ENCODE measurements at regions not wholly inside any gene's neighbourhood (a gene's known extent, or its start where the extent isn't known, plus 50 kb on each side); places are given as distances from the start of the nearest gene placed in this dataset.

DNA sequence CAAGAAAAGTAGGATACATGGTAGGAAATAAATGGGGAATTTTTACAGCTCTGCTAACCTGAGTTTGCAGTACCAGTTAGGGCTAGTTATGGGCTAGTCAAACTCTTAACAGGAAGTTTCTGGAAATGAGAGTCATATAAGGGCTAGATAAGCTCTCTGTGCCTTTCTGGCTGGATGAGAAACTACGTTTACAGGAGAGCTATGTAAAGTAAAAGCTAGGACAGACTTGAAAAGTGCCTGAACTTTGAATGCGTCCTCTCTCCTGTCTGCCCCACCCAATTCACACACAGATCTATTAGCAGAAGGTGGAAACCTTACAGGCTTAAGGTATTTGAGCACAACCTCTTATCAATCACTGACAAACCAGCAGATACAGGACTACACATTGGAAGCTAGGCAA, 167.1 kb downstream of the SNX19 start:
- no peak for DNase-seq

DNA sequence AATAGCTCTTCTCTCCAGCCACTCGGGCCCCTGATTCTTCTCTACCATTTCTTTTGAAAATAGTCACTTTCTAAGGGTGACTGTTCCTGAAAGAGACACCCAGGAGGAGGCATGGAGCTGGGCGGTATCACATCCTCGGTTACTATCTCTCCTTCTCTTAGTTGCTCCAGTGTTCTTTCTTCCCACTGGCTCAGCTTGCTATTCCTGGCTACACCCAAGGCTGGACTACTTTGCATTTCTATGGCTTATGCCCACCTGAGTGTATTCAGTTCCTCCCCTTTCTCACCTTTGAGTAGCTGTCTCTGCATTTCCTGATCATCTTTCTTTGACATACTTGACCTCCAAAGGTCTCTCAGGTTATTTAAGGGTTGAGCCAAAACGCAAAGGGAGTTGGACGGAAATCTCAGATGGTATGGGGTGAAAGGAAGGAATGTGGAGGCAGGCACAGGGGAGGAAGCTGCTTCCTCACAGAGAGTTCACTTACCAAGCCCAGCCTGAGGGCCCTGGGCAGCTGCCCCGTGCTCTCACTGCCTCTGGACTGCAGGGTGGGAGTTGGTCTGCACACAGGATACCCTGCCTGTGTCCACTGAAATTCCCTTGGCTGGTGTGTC, 155.7 kb downstream of the SNX19 start:
- DNase-seq = no peak

DNA sequence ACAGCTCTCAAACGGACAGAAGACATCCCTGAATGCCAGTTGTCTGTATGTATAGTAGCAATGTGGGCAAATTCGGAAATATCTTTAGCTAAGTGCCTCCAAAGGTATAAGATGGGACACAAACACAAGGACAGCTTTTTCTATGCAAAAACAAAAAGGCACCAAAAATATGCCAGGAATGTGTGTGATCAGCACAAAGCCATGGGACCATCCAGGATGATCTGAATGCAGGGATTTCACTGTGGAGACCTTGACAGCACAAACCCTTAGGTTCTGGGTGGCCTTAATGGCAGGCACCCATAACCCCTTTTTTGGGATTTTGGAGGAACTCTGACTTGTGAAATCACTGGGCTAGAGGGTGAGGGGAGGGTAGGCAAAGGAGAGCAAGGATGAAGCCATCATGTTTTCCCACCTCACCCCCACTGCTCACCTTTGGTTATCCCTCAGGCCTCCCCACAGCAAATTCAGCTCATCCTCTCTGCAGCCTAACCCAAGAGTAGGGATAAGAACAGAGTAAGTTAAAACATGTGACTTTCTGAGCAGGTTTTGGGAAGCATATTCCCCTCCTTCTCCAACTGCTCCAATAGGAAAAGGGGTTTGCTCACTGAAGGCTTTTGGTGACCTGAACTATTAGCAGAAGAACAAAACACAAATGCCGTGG, 154.6 kb downstream of the SNX19 start:
- peak; percentile 29 for DNase-seq

DNA sequence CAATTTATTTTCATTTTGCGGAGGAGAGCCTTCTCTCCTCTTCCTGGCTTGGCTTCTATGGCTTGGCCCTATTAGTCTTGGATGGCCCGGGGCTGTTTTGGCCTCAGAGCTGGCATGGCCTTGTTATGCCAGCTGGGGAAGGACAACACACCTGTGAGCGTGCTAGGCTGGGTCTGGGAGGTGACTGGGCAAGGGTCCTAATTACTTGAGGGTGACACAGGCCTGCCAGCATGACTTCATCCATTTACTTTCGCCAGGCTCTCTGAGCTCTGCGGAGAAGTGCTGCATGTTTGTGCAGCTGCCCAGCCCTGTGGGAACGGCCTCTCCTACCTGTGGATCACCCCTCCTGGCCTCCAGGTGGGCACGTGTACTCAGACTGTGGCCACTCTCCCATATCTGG, 153.6 kb downstream of the SNX19 start:
- no peak for DNase-seq

DNA sequence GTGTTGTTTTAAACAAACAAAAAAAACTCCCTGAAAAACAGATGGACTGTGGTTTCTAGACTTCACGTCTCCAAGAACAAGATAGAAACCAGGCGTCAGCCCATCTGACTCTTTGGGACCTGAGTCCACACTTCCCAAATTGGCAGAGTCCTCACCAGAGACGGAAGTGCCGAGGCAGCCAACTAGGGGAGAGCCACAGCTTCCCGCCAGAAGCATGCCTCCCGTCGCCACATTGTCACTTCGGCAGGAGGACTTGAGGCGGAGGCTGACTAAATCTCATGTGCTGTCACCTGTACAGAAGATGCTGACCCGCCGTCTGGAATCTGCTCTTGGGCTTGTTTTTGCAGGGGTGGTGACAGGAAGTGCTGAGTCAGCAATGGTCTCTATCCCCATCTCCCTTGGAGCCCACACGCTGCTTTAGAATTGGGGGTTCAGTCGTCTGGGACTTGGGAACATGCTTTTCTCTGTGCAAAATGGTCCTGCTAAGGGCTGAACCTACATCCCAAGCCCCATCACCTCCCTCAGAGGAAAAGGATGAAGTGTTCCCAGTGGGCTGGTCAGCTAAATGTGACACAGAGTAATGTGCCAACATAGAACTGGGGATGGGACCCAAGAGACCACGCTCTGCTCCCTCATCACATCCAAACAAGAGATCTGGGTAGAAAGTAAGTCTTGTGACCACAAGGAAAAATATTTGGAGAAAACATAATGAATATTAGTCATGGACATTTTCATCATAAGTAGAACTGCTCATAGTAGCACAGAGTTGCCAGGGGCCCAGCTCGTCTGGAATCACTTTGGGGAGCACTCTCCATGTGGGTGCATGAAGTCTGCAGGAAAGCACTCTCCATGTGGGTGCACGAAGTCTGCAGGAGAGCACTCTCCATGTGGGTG, 152.9 kb downstream of the SNX19 start:
- DNase-seq = peak; percentile 58

DNA sequence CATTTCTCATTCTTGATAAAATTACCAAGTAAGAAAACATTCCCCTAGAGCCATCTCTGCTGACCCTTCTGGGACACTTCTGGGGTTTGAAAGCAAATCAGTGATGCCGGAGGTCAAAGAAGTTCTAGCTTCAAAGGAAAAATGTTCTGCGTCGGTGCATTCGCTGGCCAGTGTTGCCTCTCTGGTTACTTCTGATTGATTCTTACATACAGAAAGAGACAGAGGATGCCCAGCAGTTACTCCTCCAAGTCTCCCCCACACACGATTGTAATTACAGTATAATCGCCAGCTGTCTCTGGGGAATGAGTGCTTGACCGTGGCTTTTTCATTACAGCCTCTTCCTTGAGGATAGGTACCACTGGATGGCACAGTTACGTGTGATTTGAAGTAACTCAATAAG, 150.9 kb downstream of the SNX19 start:
- DNase-seq = no peak

DNA sequence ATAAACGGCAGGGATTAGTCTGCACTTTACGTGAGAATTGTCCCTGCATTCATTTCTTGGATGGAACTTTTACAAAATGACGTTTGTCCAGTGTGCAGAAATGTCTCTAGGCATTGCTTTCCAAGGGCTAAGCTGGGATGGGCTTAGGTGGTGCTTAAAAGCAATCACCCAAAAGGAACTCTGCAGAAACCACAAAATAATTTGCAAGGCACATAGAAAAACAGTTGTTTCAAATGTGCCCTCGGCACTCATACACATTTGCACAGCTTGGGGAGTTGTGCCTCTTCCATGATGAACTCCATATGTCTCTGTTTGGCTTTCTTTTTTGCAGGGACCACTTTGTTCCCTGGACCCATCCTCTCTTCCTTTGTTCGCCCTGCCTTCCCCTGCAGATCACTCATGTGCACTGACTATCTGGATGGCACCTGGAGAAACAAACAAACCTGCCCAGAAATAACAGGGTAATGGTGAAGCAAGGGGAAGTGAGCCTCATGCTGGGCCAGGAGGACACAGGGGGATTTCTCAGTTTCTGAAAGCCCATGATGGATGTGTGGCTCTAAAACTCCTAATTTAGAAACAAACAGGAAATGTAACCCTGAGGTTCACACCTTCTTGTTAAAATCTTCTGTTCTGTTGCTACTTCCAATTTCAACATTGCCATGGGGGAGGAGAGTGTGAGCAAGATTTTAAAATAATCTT, 150.2 kb downstream of the SNX19 start:
- peak; percentile 80 for DNase-seq

DNA sequence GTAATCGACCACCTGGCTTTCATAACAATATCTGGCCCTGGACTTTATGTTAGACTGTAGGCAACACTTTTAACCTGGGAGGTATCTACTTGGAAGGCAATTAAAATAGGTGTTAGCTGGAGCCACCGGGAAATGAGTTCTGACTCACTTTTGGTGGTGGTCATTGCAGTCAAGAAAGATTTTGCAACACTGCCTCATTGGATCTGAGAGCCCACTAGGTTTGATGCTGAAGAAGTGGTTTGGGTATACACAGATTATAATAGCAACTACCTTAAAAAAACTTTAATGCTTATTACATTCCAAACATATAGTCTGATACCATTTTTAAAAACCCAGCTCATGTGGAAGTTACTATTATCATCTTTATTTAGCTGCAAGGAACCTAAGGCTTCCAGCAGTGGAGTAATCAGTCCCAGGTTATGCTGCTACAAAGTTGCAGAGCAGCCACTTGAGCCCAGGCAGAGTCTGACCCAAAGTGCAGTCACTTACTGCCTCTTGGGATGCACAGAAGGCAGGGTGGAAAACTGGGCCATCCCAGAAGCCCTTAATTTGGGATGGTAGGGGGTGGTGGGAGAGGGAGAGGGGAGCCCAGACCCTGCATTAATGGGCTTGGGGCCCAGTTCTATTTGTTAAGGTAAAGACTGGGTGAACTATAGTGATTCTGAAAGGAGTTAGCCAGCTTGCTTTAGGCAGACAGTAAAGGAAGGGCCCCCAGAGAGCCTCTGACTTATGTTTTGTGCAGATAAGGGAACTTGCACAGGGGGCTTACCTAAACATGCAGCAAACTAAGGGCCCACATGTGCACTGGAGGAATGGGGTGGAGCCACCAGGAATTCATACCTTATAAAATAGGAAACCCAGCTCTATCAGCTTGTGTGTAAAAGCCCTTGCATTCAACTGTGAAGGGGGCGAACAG, 149.4 kb downstream of the SNX19 start:
- DNase-seq = no peak

DNA sequence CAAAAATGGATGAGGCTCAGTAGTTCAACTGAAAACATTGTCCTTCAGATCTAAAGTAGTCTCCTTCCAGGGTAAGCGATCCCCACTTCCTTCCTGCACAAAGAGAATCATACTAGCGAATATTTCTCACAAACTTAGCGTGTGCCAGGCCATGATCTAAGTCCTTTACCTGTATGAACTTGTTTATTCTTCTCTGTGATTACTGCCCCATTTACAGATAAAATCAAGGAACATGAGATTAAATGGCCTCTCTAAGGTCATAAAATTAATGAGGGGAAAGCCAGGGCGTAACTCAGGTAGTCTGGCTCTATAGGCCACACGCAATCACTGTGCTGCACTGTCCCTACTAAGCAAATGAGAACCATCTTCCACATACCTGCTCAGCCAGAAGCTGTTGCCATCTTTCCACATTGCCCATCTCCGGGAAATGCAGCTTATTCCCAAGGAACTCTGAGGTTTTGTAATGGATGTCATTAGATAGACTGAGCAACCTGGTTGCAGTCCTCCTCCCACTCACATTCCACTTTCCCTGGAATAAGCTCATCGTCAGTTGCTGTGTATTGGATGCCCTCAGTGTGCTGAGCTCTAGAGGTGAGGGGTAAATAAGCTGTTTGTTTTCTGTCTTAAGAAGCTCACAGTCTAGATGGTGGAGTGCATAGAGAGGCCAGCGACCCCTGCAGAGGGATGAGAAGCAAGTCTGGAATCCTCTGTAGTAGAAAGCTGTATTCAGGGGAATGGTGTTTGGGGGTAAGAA, 146.3 kb downstream of the SNX19 start:
- DNase-seq = no peak

DNA sequence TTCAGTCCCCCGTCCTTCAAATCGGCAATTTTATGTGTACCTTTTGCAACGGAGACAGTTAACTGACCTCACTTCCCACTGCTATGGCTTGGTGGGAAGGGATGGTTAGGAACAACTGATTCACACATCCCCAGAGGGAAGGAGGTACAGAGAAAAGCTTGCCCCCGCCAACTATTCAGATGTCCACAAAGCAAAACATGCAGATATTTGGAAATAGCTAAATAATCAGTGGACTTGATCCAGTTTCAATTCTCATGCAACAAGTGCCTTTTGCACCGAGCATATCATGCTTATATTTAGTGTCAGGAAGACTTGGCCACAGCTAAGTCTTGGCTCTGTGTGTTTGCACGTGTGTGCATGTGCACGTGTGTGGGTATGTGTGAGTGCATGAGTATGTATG, 144.6 kb downstream of the SNX19 start:
- DNase-seq = peak; percentile 50

DNA sequence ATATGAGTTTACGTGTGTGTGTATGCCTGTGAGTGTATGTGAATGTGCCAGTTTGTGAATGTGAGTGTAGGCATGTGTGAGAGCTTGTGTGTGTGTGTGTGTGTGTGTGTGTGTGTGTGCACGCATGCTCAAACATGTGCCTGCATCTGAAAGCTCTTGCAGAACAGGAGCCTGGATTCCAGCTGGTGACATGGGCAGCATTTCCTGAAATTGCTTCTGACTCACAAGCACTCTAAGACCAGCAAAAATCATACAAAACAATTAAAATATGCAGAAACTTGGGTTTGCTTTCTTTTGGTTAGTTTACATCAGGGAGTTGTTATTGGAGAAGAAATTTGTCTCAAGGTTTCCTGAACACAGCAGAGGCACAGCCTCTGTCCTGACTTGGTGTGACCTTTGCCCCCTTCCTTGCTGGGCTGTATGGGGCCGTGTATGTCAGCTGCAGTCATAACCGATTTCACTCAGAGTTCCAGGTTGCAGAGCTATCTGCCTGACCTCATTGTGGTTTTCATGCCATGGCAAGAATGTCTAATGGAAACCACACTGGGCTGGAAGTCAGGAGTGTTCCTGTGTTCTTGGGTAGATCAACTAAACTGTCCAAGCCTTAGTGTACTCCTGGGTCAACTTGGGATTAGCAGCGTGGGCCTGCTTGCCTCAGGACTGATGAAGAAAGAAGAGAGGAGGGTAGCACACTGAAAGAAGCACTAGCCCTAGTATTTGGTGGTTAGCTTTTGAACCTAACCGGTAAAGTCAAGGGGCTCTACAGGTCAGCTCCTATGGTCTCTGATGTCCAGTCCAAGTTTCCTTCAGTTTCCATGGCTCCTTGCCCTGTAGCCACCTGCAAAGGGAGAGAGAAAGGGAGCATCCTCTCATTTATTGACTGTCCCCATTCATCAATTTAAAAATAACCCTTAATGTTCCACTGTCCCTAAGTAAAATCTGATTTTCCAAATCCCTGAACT, 143.7 kb downstream of the SNX19 start:
- peak; percentile 94 for DNase-seq

DNA sequence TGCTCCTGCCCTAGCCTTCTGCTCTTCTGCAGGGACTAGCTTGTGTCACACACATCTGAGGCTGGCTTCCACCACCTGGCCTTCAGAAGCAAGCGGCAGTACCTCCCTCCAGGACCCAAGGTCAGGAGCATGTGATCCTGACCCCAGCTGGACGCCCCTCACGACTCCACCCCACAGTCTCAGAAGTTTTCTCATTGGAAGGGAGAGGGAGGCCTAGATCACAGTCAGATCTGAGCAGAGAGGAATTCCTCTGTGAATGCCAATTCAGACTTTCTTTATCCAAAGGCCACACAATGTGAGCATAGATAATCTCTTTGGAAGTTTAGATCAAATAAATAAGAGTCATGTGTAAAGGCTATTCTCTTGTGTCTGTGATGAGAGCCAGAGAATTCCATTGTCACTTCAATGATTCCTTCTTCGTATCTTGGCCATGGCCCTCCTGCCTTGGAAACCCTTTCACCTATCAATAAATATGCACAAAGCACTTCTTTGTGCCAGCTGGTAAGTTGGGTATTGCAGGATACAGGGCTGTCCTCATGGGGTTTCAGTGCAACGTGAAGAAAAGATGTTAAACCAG, 142.9 kb downstream of the SNX19 start:
- DNase-seq = no peak

DNA sequence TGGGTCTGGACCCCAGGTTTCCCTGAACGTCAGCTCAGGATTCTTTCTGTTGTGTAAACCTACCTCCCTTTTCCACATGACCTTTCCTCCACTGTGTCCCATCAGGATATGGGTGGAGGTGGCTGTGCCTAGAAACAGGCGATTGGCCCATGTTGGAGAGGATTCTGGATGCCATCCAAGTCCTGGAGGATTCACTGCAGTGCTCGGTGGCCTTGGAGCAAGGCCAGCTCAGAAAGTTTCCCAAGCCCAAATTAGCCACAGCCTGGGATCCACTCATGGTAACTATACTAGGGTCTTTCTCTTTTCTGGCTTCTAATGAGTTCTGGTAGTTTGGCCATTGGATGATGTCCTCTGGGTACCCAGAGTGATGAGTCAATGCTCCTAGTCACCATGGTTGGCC, 141.6 kb downstream of the SNX19 start:
- no peak for DNase-seq

DNA sequence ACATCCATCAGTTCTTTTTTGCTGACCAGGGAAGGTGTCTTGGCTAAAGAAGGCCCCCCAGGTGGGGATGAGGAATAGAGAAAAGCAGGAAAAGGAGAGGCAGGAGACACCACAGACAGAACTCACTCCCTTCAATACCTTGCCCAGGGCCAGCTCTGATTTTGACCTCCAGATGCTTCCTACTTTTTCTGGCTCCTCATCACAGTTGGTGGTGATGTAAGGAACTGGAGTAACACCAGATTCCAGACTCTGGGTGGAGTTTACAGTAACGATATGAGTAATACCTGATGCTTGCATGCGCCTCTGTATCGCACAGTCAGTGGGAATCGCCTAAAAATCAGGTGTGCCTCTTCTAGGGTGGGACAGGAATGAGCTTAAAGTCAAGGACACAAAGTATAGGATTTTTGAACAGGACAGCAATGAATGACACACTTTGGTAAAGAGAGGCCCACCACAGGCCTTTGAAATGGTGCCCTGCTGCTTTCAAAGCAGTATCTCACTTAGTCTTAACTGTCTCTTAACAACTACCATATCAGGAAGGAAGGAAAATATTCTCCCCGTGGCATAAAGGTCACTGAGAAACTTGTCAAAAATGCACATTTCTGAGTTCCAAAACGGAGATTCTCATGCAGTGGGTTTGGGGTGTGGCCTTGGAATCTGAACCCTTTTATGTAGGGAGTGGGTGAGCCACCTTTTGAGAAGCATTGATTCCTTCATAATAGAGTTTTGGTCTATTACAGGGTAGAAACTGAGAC, 140.8 kb downstream of the SNX19 start:
- DNase-seq = peak; percentile 68

DNA sequence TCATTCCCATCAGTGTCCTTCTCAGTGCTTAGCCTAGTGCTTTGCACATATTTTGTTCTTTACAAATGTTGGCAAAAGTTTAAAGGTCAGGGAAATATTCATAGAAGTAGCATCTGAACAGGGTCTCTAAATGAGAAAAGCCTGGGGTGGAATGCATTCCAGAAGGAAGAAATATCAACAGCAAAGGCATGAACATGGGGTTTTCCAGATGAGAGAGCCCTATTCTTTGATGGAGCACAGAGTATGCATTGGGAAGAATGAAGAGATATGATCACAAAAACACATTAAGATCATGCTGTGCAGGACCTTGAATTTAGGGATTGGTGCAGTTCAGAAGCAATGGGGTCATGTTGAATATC, 140.2 kb downstream of the SNX19 start:
- DNase-seq = no peak

DNA sequence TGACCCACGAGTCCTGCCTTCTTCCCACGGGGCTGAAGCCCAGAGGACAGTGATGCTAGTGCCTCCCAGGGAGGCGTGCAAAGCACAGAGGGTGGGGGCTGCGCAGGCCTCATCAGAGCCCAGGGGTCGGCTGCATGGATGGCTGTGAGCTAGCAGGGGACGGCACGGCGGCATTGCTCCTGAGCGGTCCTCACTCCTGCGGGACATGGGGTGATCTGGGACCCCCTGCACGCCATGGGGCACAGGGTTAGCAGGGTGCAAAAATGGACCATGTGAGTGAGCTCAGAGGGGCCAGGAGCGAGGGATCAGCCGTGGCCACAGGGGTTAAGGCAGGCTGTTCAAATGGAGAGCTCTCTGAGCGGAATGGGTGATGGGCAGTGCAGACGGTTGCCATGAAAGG, 138.3 kb downstream of the SNX19 start:
- no peak for DNase-seq

DNA sequence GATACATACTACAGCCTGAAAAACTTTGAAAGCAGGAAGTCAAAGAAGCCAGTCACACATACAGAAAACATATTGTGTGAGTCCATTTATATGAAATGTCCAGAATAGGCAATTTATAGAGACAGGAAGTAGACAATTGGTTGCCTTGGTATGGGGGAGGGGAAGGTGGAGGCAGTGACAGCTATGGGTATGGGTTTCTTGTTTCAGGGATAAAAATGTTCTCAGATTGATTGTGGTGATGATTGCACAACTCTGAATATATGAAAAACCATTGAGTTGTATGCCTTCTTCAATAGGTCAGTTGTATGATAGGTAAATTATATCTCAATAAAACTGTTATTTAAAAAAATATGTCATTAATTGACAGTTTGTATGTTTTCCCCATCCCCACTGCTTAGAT, 137.6 kb downstream of the SNX19 start:
- DNase-seq = peak; percentile 52

DNA sequence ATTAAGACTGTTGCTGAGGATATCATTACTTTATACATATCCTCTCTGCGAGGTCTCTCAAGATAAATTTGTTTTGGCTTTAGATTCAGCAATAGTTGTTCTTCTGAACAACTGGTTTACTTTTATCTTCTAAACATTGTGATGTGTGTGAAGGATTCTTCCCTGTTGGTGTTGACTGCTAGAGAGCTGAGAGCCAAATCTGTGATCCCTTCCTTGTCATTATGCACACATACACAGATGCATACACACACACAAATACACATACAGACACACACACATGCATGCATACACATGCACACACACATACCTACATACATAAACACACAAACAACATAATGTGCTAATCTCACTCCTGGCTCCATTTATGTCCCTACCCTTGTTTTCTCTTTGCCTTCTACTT, 137.0 kb downstream of the SNX19 start:
- DNase-seq = no peak

DNA sequence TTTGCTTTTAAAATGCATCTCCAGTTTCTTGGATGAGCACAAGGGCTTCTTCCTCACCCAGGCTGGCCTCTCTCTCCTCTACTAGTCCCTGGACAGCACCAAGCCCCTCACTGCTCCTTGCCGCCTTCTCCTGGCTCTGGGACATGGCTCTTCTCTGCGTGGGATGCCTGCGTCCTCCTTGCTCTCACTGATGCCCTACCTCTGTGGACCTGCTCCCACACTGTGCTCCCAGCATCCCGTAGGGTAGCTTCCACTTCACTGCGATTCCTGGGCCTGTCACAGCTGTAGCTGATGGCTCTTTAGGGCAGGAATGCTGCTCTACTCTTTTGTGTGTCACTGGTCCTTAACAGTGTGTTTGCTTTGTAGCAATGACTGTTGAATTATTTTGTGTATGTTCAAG, 136.3 kb downstream of the SNX19 start:
- DNase-seq = no peak

Data from fibroblast of skin of right quadriceps (primary cell).